KBM-7 (cell line): ENCODE measurements at regions not wholly inside any gene's neighbourhood (a gene's known extent, or its start where the extent isn't known, plus 50 kb on each side); places are given as distances from the start of the nearest gene placed in this dataset.

Experiments
- DNase-seq: peaks from one replicate; pipeline ENCODE4 v3.0.0-alpha.2; 2015
- in situ Hi-C: fragments of 300-500 bp; cut with MboI; formaldehyde crosslinking; loops from 2 replicates; pipeline ENCODE4 v1.14.3; 2020; ENCODE audit warnings: low sequenced_read_pairs, low pct_unique_long_range_greater_than_20kb, mixed read lengths

DNA sequence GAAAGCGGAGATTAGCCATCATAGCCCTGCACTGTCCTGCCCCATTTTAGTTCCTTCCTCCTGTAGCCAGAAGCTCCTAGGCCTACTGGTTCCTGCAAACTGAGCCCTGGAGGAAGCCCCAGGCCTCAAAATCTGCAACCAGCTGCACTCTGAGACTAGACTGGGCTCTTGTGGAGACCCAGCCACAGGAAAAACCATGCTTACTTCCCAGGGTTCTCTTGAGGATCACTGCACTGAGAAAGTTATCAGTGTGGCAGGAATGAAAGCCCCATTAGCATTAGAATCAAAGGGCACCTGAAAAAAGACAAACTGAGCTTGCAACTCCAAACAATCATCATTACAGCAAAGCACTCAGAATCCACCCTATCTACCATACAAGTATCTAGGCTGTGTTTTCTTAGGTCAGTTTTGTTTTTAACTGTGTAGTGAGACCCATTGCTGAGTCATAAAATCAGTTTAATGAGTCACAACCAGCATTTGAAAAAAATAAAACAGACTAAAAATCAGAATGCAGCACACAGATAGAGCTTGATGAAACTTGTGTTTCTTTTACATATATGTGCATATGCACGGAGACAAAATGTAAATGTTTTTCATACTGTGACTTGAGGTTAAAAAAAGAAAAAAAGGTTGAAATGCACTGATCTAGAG is 91.0 kb downstream of the UNC5CL start:
- no peak for DNase-seq
- in situ Hi-C loops, result no loop called here

DNA sequence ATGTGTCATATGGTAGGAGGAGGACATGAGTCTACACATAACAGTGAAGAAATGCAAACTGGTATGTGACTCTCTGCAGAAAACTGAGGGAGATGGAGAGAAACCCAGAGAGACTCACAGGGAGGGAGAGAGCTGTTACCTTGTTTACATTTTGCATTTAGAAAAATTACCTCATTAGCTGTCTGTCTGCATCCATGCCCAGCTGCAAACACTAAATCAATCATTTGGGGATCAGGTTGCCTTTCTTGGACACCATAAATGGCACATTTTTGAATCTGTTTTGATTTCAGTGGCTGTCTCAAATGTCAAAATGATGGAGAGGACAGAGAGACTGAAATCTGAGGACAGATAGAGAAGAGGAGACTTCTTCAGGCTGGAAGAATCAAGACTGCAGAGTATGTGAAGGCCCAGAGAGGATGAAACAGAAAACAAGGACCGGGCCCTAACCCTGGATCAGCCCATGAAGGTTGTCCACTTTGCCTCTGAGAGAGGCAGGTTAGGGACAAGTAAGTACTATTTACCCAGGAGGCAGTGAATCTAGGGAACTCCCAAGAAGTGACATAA is 92.2 kb downstream of the UNC5CL start:
- DNase-seq, result no peak
- in situ Hi-C loops, result no loop called here

DNA sequence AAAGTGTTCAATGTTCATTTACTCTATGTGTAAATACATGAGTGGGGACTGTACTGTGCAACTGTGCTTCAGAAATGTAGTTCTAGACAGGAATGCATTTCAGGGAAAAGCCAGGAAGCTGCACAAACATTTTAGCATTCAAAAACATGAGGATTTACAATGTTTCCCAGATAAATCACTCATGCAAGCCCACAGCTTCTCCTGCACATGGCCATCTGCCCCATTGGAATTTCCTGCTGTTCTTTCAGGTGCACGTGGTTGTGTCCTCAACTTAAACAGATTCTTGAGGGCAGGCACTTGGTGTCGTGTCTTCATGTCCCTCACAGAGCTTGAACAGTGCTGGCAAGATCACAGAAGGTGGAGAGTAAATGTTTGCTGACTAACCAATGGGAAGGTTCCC is 101.5 kb downstream of the UNC5CL start:
- in situ Hi-C loops, result no loop called here
- DNase-seq, result no peak

DNA sequence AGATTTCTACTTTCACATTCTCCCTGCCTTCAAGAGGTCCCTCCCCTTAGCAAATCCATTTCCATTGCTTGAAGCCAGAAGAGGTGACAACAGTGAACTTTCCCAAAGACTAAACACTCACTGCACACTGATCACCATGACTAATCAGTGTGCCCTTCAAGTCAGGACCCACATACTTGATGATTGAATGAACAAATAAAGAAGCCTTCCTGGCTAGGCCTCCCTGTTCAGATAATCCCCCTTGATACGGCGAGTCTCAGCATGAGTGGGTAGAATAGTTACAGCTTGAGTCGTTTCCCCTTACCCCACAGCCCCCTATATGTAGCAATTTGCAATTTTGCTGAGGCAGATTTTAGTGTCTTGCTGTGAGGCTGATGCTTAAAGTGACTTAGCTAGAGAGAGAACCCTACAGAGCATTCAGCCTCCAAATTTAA is 102.2 kb downstream of the UNC5CL start:
- no peak for DNase-seq
- in situ Hi-C loops, result no loop called here

DNA sequence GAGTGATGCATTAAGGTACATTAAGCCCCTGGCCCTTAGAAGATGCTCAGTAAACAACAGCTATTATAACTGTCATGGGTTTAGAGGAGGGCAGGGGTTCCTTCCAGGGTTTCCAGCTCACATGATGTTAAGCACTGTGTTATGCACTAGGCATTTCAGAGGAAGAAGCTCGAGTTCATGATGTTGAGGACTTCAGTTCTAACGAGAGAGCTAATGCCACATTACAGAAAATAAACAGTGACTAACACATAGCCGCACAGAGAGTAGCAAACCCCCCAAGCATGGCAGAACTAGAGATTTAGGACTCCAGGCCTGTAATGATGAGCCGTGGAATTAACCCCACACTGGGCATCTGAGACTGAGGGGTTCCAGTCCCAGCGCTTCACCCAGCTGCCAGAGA is 105.2 kb downstream of the UNC5CL start:
- DNase-seq, result no peak
- in situ Hi-C loops, result no loop called here

DNA sequence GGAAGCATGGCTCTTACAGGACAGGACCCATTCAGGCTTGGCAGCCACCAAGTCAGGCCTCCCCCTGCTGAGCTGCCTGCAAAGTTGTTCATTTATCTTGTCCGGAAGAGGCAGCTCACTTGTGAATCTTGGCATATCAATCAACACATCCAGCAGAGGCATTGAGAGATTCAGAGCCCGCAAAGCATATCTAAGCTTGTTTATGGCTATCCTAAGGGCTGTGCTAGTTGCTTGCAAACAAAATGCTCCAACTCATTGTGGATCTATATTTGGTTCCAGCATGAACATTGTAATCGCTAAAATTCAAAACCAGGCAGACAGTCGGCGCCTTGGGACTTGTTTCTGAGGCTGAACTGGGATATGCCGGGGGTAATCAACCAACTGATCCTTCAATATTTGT is 106.1 kb downstream of the UNC5CL start:
- DNase-seq, result no peak
- in situ Hi-C loops, result no loop called here

DNA sequence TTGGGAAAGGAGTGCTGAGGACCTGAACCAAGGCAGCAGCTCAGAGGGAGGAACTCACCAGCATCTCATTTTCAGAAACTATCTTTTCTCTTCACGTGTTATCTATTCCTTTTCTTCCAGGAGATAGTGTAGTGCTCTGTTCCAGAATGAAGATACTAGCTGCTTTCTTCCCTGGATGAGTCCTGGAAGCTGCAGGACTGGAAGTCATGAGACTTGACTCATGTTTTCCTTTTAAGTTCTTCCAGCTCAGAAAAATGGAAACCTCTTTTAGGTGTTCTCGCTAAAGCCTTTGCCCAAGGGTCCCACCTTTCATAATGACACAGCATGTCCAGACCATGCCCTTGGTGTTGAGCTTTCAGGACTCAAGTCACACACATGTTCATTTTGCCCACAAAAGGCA is 106.7 kb downstream of the UNC5CL start:
- in situ Hi-C loops, result no loop called here
- DNase-seq, result no peak

DNA sequence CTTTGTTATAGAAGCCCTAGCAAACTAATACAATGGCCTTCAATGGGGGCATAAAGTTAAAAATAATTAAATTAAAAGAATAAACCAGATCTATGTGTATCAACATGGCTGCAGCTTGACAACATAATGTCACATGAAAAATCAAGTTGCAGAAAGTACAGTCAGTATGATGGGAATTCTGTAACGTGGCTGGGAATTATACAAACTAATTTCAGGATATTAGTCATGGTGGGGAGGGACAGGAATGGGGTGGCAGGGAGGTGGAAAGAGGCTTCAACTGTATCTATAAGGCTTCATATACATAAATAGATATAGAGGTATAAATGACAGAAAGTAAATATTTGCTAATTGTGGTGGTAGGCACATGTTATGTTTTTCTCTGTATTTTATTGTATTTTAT is 107.1 kb downstream of the UNC5CL start:
- in situ Hi-C loops, result no loop called here
- DNase-seq, result no peak

DNA sequence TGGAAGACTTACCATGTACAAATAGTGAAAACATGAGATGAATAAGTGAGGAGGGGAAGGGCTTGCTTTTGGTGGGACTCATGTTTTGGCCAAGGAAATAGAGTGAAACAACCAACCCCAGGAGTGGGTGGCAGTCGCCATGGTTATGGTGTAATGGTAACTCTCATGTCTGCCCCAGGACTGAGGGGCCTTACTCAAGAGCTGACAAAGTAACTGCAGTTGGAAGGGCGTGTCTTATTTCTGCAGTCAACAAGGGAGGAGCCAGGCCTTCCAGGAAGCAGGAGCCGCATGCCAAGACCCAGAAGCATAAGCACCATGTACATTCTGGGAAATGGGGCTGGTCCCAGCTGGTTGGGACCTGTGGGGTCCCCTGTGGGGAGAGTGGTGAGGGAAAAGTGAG is 108.5 kb downstream of the UNC5CL start:
- no peak for DNase-seq
- in situ Hi-C loops, result no loop called here

DNA sequence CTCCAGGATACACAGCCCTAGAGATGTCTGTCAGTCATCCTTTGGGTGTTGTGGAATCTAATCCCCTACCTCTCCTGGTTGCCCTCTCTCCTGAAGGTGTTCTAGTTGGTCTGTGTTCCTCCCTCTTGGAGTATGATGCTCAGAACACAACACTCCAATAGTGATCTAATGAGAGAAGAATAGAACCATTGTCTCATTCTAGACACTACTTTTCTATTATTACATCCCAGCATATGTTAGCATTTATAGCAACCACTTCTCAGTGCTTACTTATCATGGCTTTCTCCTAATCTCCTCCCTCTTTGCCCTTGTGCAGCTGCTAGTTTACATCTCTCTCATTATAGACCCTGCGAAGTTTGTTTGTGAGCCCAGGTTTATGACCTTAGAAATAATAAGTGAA is 109.0 kb downstream of the UNC5CL start:
- DNase-seq, result no peak
- in situ Hi-C loops, result no loop called here

DNA sequence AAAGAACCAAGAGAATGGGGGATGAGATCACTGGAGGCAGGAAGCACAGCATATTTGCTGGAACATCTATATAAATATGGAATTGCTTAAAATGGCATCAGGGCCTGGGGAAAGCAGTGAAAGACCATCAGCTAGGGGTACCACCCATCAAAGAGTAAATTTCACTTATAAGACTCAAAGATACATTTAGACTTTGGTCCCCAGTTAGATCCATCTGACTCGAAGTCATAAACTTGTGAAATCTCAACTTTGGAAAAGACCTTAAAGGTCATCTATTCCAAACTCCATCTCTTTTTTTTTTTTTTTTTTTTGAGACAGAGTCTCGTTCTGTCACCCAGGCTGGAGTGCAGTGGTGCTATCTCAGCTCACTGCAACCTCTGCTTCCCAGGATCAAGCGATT is 109.8 kb downstream of the UNC5CL start:
- in situ Hi-C loops, result no loop called here
- DNase-seq, result no peak

DNA sequence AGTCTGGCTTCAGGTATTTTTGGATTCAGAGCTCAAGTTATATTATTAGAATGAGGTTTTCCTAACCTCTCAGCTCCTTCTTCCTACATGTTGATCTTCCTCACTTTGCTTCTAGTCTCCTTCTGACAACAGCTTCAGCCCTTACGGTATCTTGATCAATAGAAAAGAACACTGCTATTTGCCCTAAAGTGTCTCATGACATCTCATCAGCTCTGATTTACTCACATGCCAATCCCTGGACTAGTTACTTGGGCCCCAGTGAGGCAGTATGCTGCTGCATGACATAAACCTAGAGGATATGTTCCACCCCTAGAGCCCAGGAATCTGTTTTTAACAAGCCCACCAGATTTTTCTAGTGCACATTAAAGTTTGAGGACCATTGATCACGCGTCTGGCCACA is 110.3 kb downstream of the UNC5CL start:
- in situ Hi-C loops, result no loop called here
- DNase-seq, result no peak

DNA sequence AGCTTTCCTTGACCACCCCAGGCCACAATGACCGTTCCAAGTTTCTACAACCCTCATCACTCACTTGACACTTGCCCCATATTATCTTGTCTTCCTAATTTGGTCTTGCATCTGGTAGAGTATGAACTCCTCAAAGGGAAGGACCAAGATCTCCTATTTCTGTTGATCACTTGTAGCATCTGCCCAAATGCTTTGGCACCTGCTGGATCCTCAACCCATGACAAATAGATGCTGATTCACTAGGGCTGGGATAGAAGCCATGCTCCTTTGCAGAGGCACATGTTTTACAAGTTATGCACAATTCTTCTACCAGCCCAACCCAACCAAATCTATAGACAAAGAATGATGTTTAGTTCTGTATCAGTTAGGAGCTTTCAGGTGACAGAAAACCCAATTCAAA is 110.7 kb downstream of the UNC5CL start:
- no peak for DNase-seq
- in situ Hi-C loops, result no loop called here

DNA sequence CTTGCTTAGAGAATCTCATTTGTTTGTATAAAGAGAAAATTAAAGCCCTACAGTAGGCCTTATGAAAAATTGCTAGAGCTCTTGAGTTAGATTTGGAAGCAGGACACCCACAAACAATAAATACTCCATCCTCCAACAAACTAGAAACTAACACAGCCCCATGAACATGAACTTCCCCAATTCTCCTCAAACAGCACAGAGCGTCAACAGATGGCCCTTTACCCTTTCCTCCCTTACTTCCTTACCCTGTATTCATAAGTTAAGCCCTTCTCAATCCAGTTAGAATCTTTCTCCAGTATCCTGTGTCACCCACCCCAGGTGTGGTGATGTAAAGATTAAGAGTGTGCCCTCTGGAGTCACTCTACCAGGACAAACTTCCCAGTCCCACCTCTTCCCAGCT is 113.7 kb downstream of the UNC5CL start:
- in situ Hi-C loops, result no loop called here
- DNase-seq, result peak; percentile 18

DNA sequence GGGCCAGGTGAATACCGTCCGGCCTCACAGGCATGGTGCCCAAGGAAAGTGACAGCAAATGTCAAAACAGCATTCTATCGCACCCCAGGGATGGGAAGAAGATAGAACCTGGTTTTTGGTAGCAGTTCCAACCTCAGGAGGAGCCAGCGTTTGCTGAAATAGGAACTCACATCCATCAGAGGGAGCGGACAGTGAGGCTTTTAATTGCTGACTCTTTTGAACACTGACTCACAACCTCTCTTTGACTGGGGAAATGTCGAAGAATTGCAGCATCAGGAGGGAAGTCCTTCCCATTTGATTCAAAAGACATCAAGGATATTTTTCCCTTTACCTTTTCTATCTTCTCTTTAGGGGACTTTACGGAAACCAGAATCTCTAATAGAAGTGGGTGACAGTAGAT is 114.2 kb downstream of the UNC5CL start:
- no peak for DNase-seq
- in situ Hi-C loops, result no loop called here

DNA sequence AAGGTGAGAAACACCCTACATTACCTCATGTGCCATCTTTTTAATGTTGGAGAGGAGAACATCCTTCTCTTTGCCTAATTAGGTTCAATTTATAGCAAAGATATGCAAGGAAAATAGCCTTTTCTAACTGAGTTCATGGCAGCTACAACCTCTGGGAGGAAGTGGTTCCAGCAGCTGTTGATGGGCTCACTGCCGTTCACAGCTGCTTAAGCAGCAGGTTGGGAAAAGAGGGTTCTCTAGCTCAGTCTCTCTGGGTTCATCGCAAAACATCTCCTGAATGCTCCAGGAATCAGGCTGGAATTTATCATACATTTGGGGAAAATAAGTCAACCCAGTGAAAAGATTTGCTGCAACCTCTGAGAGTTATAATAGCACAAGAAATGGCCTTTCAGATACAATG is 115.1 kb downstream of the UNC5CL start:
- in situ Hi-C loops, result no loop called here
- no peak for DNase-seq

DNA sequence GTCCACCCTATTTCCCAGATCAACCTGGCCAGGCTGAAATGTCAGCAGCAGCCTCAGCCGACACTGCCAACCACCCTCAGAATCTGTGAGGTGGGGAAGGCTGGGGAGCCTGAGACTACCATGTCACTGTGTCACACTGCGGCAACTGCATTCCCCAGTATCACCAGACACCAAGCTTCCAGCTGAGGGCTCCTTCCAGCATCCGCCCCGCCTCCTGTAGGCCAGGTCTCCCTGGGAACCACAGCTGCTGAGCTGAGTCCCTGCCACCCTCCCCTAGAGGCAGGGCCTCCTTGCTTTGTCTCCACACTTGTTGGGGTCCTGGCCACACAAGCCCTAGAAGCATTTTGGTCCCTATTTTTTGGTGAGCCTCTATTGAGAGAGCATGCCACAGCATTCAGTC is 115.7 kb downstream of the UNC5CL start:
- no peak for DNase-seq
- in situ Hi-C loops, result no loop called here

DNA sequence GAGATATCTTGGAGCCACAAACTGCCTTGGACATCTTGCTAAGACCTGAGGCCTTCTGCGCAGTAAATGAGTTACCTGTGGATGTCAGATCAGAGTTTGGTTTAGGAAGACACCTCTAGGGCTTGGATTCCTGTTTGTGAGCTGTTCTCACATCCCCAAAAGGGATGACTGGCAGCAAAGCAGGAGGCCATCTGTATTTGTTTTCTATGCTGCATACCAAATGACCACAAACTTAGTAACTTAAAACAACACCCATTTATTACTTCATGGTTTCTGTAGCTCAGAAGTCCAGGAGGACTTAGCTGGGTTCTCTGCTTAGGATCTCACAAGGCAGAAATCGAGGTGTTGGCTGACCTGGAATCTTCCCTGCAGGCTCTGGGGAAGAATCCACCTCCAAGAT is 116.7 kb downstream of the UNC5CL start:
- in situ Hi-C loops, result no loop called here
- no peak for DNase-seq

DNA sequence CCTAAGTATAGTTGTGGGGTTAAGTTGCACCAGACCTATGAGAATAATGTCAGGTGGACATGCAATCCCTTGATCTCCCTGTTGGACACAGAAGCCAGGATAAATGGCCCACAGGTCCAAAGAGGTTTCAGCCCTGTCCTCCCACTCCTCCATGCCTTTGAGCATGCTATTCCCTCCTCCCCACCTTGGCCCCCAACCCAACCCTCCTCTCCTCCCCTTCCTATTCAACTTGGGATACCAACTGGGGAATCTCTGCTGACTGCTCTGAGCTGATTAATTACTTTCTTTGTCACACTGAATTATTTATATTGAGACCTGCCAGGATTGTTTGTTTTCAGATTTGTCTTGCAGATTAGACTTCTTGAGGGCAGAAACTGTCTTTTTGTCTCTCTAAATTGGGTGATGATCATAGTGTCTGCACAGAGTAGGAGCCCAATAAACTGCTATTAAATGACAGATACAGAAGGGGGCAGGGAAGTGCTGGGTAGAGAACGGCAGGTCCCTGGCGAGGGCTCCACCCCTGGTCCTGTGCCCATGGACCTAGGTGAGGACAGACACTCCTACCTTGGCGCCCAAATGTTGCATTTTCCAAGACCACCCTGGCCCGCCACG is 120.9 kb downstream of the UNC5CL start:
- in situ Hi-C loops, result no loop called here
- DNase-seq, result no peak

DNA sequence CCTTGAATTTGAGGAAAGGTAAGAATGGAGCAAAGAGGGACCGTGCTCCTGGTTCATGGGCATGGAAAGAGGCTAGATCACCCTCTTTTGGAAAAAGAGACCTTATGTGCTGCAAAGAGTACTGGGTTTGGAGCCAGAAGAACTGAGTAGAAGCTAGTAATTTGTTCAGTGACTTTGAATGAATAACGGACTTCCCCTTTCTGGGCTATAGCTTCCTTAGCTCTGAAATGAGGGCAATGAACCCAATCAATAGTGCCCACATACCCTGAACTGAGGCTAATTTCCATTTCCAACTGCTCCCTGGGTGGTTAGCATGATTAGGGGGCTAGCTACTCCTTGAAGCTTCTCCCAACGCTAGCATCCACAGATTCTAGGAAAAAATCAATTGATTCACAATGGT is 121.4 kb downstream of the UNC5CL start:
- DNase-seq, result peak; percentile 3
- in situ Hi-C loops, result no loop called here

DNA sequence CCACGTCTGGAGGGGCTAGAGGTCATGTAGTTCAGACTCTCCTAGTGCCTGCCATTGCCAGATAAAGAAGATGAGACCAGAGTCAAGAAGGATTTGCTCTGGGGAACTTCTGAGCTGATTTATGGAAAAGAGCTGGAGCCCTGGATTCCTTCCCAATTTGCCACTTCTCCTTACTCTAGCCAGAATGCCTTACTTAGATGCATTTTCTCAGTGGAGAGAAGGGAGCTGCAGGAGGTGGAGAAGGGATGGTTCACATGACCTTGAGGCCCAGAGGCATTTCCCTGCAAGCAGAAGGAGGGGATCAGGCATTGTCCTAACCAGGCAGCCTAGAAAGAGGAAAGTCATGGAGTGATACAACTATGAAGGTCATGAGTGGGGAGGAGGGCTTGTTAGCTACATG is 122.2 kb downstream of the UNC5CL start:
- DNase-seq, result no peak
- in situ Hi-C loops, result no loop called here
